ENCODE measurements at regions not wholly inside any gene's neighbourhood (a gene's known extent, or its start where the extent isn't known, plus 50 kb on each side); places are given as distances from the start of the nearest gene placed in this dataset.

- TF ChIP-seq, protein P1, sequence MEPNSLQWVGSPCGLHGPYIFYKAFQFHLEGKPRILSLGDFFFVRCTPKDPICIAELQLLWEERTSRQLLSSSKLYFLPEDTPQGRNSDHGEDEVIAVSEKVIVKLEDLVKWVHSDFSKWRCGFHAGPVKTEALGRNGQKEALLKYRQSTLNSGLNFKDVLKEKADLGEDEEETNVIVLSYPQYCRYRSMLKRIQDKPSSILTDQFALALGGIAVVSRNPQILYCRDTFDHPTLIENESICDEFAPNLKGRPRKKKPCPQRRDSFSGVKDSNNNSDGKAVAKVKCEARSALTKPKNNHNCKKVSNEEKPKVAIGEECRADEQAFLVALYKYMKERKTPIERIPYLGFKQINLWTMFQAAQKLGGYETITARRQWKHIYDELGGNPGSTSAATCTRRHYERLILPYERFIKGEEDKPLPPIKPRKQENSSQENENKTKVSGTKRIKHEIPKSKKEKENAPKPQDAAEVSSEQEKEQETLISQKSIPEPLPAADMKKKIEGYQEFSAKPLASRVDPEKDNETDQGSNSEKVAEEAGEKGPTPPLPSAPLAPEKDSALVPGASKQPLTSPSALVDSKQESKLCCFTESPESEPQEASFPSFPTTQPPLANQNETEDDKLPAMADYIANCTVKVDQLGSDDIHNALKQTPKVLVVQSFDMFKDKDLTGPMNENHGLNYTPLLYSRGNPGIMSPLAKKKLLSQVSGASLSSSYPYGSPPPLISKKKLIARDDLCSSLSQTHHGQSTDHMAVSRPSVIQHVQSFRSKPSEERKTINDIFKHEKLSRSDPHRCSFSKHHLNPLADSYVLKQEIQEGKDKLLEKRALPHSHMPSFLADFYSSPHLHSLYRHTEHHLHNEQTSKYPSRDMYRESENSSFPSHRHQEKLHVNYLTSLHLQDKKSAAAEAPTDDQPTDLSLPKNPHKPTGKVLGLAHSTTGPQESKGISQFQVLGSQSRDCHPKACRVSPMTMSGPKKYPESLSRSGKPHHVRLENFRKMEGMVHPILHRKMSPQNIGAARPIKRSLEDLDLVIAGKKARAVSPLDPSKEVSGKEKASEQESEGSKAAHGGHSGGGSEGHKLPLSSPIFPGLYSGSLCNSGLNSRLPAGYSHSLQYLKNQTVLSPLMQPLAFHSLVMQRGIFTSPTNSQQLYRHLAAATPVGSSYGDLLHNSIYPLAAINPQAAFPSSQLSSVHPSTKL (CRISPR knock-in tag; IDR thresholded peaks at IDR 0.05) = no peak
- TF ChIP-seq MEF2D (CRISPR knock-in tag; IDR thresholded peaks at IDR 0.05) (no peak), HCFC1 (IDR thresholded peaks at IDR 0.05; ENCODE audit: low read depth, low read length) (no peak), RNF219 (CRISPR knock-in tag; IDR thresholded peaks at IDR 0.05) (no peak), TAF15 (IDR thresholded peaks at IDR 0.05; ENCODE audit: low read depth, low read length, poor library complexity, severe bottlenecking) (no peak)
Observed at GRCh38 chr9:121563425-121563824, 63.8 kb upstream of the GGTA1 start (continued).

DNA sequence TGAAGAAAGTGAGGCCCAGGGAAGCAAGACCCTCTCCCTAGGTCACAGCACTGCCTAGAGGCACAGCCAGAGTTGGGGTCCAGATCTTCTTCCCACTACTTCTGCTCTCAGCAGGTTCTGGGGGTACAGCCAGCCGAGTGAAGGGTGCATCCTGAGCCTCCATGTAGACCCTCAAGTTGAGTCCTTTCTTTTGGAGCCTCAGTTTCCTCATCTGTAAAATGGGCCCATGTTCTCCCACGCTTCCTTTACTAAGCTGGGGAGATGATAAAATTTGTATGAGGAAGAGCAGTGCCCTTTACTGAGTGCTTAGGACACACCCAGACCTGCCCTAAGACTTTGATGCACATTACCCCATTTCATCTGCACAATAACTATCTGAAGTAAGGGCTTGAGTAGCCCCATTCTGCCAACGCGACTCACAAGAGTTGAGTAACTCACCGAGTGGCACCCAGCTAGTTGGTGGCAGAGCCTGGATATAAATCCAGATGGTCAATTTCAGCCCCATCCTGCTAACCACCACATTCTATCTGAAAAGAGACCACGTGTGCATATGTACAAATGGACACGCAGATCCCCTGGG lies 64.3 kb upstream of the GGTA1 start:
- H3K36me3 ChIP-seq (replicated peaks in 1 of 2; ENCODE audit: control insufficient read depth in 1 of 2, insufficient read depth in 2 of 2, low read length in 2 of 2) = no peaks in the 10 kb centered on the region
- ATAC-seq = no peak
- CTCF ChIA-PET (ENCODE audit: low intra/inter-chr PET ratio, low total read pairs) = no interaction called here

More for the DNA sequence above, 64.3 kb upstream of the GGTA1 start:
- no peak overlapping the region for H3K4me2 ChIP-seq (ENCODE audit: low read depth, low read length)
- DNase-seq (ENCODE audit: low spot score) (no peak), FAIRE-seq (no peak)
- H3K9ac ChIP-seq (ENCODE audit: insufficient read depth, low read depth, low read length) = no peak overlapping the region
- no peaks in the 10 kb centered on the region for H4K20me1 ChIP-seq (ENCODE audit: insufficient read depth, low read length)
- no peaks in the 10 kb centered on the region for H3K9me3 ChIP-seq (ENCODE audit: low read length)
- no peak overlapping the region for H3K4me3 ChIP-seq (replicated peaks in 1 of 3; ENCODE audit: insufficient read depth in 1 of 3, low read depth in 2 of 3, low read length in 3 of 3)
- in situ Hi-C loops (cut with HindIII; ENCODE audit: extremely low pct_ligation_motif_present, low pct_unique_long_range_greater_than_20kb) (no loop called here), intact Hi-C loops (cut with micrococcal nuclease; ENCODE audit: unreplicated experiment) (no loop called here)
- H3K27me3 ChIP-seq (ENCODE audit: control insufficient read depth in 1 of 2, insufficient read depth in 2 of 2, low read length in 2 of 2) = peaks cover 18 to 62% of the 10 kb centered on the region in 2 experiments
- TF ChIP-seq SMC3 (IDR thresholded peaks at IDR 0.05; ENCODE audit: low read length) (no peak), ZNF629 (CRISPR knock-in tag; conservative IDR thresholded peaks at IDR 0.05) (peak; percentile 77)
- no peak overlapping the region for H3K27ac ChIP-seq (ENCODE audit: extremely low read length, insufficient read depth, low read length)
- no peaks in the 10 kb centered on the region for H3K79me2 ChIP-seq (ENCODE audit: insufficient read depth, low read length)
- POLR2A ChIA-PET = no interaction called here
- peaks cover 5% of the 10 kb centered on the region; the same call in 1 of the 2 replicates for H3K4me1 ChIP-seq (ENCODE audit: insufficient read depth, low read length)
- WGBS (ENCODE audit: low lambda C conversion rate) = 71% methylated on average over 6 of the region's 7 CpGs
- H2AFZ ChIP-seq (ENCODE audit: low read length) = no peak overlapping the region
- BruUV-seq (replicated peaks) = no TSS peak
